Stomach (tissue), 4 donors: ENCODE measurements at regions not wholly inside any gene's neighbourhood (a gene's known extent, or its start where the extent isn't known, plus 50 kb on each side); places are given as distances from the start of the nearest gene placed in this dataset.

Experiments
- CTCF ChIP-seq, 7 experiments: fragments of 450-650 bp in 4 of 7; fragments of 200-600 bp in 3 of 7; sonication (generic) in 3 of 7; IDR thresholded peaks; one replicate each; pipeline ENCODE4 v1.5.1; 2016 to 2019; ENCODE audit warnings: antibody characterized with exemption in 7 of 7, control low read depth in 2 of 7, mild to moderate bottlenecking in 1 of 7
- POLR2A ChIP-seq, 4 donors: fragments of 450-650 bp; IDR thresholded peaks; one replicate each; pipeline ENCODE4 v1.6.1; 2016; ENCODE audit warnings: antibody characterized with exemption in 4 of 4, control low read depth in 2 of 4, mild to moderate bottlenecking in 1 of 4, moderate library complexity in 1 of 4

DNA sequence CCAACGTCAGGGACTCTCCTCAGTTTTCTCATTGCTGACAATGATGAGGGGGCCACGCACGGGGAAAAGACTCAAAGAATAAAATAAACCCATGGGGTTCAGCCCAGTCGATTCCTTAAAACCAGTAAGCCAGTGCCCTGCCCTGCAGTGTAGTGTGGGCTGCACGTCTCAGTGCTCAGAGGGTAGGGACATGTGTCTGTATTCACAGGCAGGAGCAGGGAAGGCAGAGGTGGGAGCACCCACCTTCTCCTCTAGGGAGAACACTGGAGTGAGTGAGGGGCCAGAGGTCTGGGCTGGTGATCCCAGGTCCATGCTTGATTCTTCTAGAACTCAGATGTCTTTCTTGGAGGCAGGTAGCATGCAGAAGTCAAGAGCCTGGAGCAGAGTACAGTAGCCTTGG lies 303.6 kb downstream of the MATN1 start:
- TF ChIP-seq POLR2A (IDR thresholded peaks at IDR 0.05): no peak
- TF ChIP-seq CTCF (IDR thresholded peaks at IDR 0.05): no peak
